T-cell (primary cell): ENCODE measurements at regions not wholly inside any gene's neighbourhood (a gene's known extent, or its start where the extent isn't known, plus 50 kb on each side); places are given as distances from the start of the nearest gene placed in this dataset.
"Not testable (repeated sequence)": the region's sequence is repeated elsewhere in the genome, so short reads cannot be mapped to it uniquely, and the experiment has no call there.

Source experiments
- ATAC-seq, 4 experiments: fragments of 200-7000 bp in 3 of 4; fragments of 150-1000 bp in 1 of 4; cut with Tn5 transposase; replicated peaks in 1 of 4; 1 replicate in 3 of 4; 2 replicates in 1 of 4; pipeline ENCODE4 v1.10.0; 2021; ENCODE audit warnings: moderate library complexity in 3 of 4, mild to moderate bottlenecking in 2 of 4, moderate number of reproducible peaks in 1 of 4
- CTCF ChIA-PET, 2 donors: fragments of 300-600 bp; sonication (Branson Sonifier 250); formaldehyde crosslinking; loops; one replicate each; lab custom pipeline; 2022; ENCODE audit warnings: antibody characterized with exemption in 2 of 2; lab: Charles Lee
- POLR2A ChIA-PET, 2 donors: fragments of 300-600 bp; sonication (Branson Sonifier 250); formaldehyde crosslinking; loops; one replicate each; lab custom pipeline; 2022; ENCODE audit warnings: antibody characterized with exemption in 2 of 2; lab: Charles Lee
- DNase-seq, 35 experiments: peaks; one replicate each; pipeline versions ENCODE4 v3.0.0 to v3.0.0-alpha.2; 2013 to 2023
- H3K27ac ChIP-seq: one replicate; pipeline ENCODE4 v1.5.1; 2013; ENCODE audit warnings: low read length
- H3K27me3 ChIP-seq, 2 experiments: replicated peaks in 1 of 2; 1 replicate in 1 of 2; 2 replicates in 1 of 2; pipeline versions ENCODE4 v1.6.1 to v1.7.0; 2013; ENCODE audit warnings: low read length in 1 of 2, mixed read lengths in 1 of 2; ENCODE audit not compliant: control insufficient read depth in 2 of 2, insufficient read depth in 2 of 2; ENCODE audit errors: extremely low read depth in 1 of 2
- H3K36me3 ChIP-seq, 2 donors: 1 replicate in 1 of 2; 2 replicates in 1 of 2; pipeline versions ENCODE4 v1.6.1 to v1.7.0; 2013; ENCODE audit warnings: low read length in 1 of 2; ENCODE audit not compliant: control insufficient read depth in 2 of 2, insufficient read depth in 1 of 2; ENCODE audit errors: extremely low read depth in 1 of 2
- H3K4me1 ChIP-seq, 2 experiments: 1 replicate in 1 of 2; 2 replicates in 1 of 2; pipeline versions ENCODE4 v1.6.1 to v1.7.0; 2013; ENCODE audit warnings: low read length in 2 of 2, mixed read lengths in 1 of 2; ENCODE audit not compliant: insufficient read depth in 2 of 2, control insufficient read depth in 1 of 2; ENCODE audit errors: extremely low read depth in 1 of 2
- H3K4me3 ChIP-seq, 2 donors: 1 replicate in 1 of 2; 2 replicates in 1 of 2; pipeline versions ENCODE4 v1.5.1 to v1.7.0; 2013; ENCODE audit warnings: mild to moderate bottlenecking in 2 of 2, low read length in 1 of 2, moderate library complexity in 1 of 2; ENCODE audit not compliant: control insufficient read depth in 1 of 2; ENCODE audit errors: extremely low read depth in 1 of 2
- H3K9me3 ChIP-seq: 2 replicates; pipeline ENCODE4 v1.7.0; 2013
- H3K27ac Mint-ChIP-seq, 2 donors: one replicate each; pipeline ENCODE4 v1.8.0; 2020 to 2021; ENCODE audit warnings: mild to moderate bottlenecking in 2 of 2, mixed read lengths in 2 of 2
- H3K27me3 Mint-ChIP-seq, 2 donors: one replicate each; pipeline ENCODE4 v1.8.0; 2021 to 2022; ENCODE audit warnings: mixed read lengths in 2 of 2
- H3K36me3 Mint-ChIP-seq: one replicate; pipeline ENCODE4 v1.8.0; 2021; ENCODE audit warnings: mixed read lengths
- H3K4me1 Mint-ChIP-seq, 3 donors: one replicate each; pipeline ENCODE4 v1.8.0; 2020 to 2022; ENCODE audit warnings: mixed read lengths in 3 of 3, mild to moderate bottlenecking in 1 of 3
- H3K4me3 Mint-ChIP-seq, 3 donors: one replicate each; pipeline ENCODE4 v1.8.0; 2020 to 2022; ENCODE audit warnings: mild to moderate bottlenecking in 3 of 3, mixed read lengths in 3 of 3, moderate library complexity in 3 of 3
- H3K9me3 Mint-ChIP-seq, 3 donors: one replicate each; pipeline ENCODE4 v1.8.0; 2020 to 2022; ENCODE audit warnings: mixed read lengths in 3 of 3
- WGBS: methylation state at CpG from one replicate; pipeline ENCODE4 v1.1.5; 2013; ENCODE audit warnings: missing lambda C conversion rate; ENCODE audit not compliant: insufficient coverage; 5-methylcytosine and 5-hydroxymethylcytosine counted together

DNA sequence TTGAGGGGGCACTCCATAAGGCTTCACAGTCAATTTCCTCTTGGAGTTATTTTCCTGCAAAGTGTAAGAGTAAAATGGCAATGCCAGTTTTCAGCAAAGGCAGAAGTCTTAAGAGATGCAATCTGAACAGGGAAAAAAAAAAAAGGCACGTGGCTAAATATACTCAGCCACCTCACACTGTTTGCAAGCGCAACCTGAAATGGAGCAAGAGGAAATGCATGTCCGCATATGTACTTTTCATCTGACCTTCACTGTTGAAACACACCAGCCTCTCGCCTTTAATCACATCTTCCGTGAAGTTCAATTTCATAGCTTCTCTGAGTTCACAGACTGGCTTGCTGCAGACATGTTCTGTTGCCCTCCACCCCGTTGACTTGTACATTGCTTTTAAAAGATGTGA, 101.4 kb downstream of the KATNIP start:
- H3K27me3 Mint-ChIP-seq, result no peaks in the 10 kb centered on the region
- ChIA-PET POLR2A (interaction anchor here in 1 of 2 donors (0.7 kb wide), 1 partner anchor 9 kb away, joined by 3 read pairs; no protein-coding TSS in a partner anchor), CTCF (no interaction called here)
- Histone ChIP-seq H3K9me3 (no peaks in the 10 kb centered on the region), H3K27ac (no peak overlapping the region), H3K4me3 (no peak overlapping the region), H3K4me1 (no peaks in the 10 kb centered on the region), H3K27me3 (no peaks in the 10 kb centered on the region), H3K36me3 (peaks cover 7% of the 10 kb centered on the region in 2 donors)
- H3K4me1 Mint-ChIP-seq, result no peaks in the 10 kb centered on the region
- 100% methylated on average over 4 of the region's 6 CpGs for WGBS
- no peak for ATAC-seq
- H3K36me3 Mint-ChIP-seq, result peaks cover 47% of the 10 kb centered on the region
- no peak overlapping the region for H3K27ac Mint-ChIP-seq
- DNase-seq, result no peak
- H3K4me3 Mint-ChIP-seq, result no peak overlapping the region
- no peaks in the 10 kb centered on the region for H3K9me3 Mint-ChIP-seq

DNA sequence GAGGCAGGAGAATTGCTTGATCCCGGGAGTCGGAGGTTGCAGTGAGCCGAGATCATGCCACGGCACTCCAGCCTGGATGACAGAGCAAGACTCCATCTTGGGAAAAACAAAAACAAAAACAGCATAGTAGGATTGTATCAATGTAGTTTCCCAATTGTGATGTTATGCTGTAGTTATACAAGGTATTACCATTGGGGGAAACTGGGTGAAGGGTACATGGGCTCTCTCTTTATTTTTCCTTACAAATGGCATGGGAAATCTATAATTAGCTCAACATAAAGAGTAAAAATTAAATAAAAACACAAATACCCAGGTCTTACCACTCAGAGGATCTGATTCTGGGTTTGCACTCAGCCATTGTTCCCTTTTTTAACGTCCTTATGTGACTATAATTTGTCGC, 107.9 kb downstream of the KATNIP start:
- no peaks in the 10 kb centered on the region for H3K4me1 ChIP-seq
- H3K4me1 Mint-ChIP-seq, result no peaks in the 10 kb centered on the region
- 94% methylated on average over 6 of the region's 6 CpGs for WGBS
- H3K36me3 ChIP-seq, result peaks cover 0 to 5% of the 10 kb centered on the region in 2 donors
- ATAC-seq, result no peak
- POLR2A ChIA-PET, result no interaction called here
- H3K4me3 ChIP-seq, result no peak overlapping the region
- no peaks in the 10 kb centered on the region for H3K27me3 Mint-ChIP-seq
- CTCF ChIA-PET, result no interaction called here
- no peaks in the 10 kb centered on the region for H3K9me3 ChIP-seq
- H3K36me3 Mint-ChIP-seq, result peaks cover 31% of the 10 kb centered on the region
- H3K27ac ChIP-seq, result no peak overlapping the region
- no peak overlapping the region for H3K27ac Mint-ChIP-seq
- H3K9me3 Mint-ChIP-seq, result no peaks in the 10 kb centered on the region
- no peaks in the 10 kb centered on the region for H3K27me3 ChIP-seq
- DNase-seq, result no peak
- H3K4me3 Mint-ChIP-seq, result no peak overlapping the region

DNA sequence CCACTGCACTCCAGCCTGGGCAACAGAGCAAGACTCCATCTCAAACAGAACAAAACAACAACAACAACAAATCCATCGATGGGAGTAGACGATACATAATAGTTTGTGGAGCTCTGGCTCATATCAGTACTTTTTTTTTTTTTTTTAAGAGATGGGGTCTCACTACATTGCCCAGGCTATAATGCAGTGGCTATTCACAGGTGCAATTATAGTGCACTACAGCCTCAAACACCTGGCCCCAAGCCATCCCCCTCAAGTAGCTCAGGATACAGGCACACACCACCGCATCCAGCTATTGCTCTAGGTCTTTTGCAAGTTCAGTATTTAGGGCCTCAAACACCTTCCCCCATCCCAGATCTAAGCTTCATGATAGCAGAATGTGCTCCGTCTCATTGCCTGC, 110.6 kb downstream of the KATNIP start:
- Mint-ChIP-seq H3K36me3 (peaks cover 22% of the 10 kb centered on the region), H3K4me1 (no peaks in the 10 kb centered on the region), H3K27ac (no peak overlapping the region), H3K4me3 (no peak overlapping the region), H3K9me3 (no peaks in the 10 kb centered on the region), H3K27me3 (no peaks in the 10 kb centered on the region)
- Histone ChIP-seq H3K27ac (no peak overlapping the region), H3K9me3 (no peaks in the 10 kb centered on the region), H3K4me3 (no peak overlapping the region), H3K36me3 (peaks cover 0 to 4% of the 10 kb centered on the region in 2 donors), H3K4me1 (no peaks in the 10 kb centered on the region), H3K27me3 (no peaks in the 10 kb centered on the region)
- POLR2A ChIA-PET, result interaction anchor here in 1 of 2 donors (0.6 kb wide), 1 partner anchor 9 kb away, joined by 3 read pairs; no protein-coding TSS in a partner anchor
- no peak for ATAC-seq
- DNase-seq, result no peak
- no CpG with 5 or more reads among the region's 4 CpGs for WGBS
- CTCF ChIA-PET, result no interaction called here

DNA sequence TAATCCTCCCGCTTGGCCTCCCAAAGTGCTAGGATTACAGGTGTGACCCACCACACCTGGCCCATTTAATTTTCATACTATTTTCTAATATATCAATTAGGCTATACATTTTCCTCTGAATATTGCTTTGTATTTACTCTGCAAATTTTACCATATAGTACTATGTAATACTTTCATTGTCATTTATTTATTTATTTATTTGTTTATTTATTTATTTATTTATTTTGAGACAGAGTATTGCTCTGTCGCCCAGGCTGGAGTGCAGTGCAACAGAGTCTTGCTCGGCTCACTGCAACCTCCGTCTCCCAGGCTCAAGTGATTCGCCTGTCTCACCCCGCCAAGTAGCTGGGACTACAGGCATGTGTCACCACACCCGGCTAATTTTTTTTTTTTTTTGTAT, 113.3 kb downstream of the KATNIP start:
- H3K27ac Mint-ChIP-seq, H3K36me3 ChIP-seq, H3K9me3 ChIP-seq, ATAC-seq, H3K4me3 Mint-ChIP-seq, H3K9me3 Mint-ChIP-seq, H3K27me3 ChIP-seq, H3K4me3 ChIP-seq, CTCF ChIA-PET, DNase-seq, H3K27ac ChIP-seq, H3K4me1 ChIP-seq, POLR2A ChIA-PET, H3K27me3 Mint-ChIP-seq, H3K4me1 Mint-ChIP-seq: not testable (repeated sequence)
- peaks cover 31% of the 10 kb centered on the region for H3K36me3 Mint-ChIP-seq
- no CpG with 5 or more reads among the region's 7 CpGs for WGBS

DNA sequence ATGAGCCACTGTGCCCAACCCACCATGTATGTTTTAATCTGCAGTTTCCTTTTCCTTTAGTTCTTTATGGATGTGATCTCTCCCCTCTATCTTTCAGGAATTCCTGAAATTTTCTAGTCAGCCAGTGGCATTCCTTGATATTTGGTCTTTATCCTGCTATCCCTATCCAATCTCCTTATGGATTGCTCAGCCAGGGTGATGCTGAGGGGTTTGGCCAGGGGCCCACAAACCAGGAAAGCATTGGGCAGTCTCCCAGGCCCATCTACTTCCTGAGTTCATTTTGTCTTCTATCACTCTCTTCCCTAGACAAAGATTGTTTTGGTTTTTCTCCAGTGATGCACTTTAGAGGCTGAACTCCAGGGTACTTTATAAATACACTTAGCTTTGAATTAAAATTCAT, 115.9 kb downstream of the KATNIP start:
- Histone ChIP-seq H3K27ac (no peak overlapping the region), H3K27me3 (no peaks in the 10 kb centered on the region), H3K36me3 (no peaks in the 10 kb centered on the region), H3K4me3 (no peak overlapping the region), H3K9me3 (no peaks in the 10 kb centered on the region), H3K4me1 (no peaks in the 10 kb centered on the region)
- Mint-ChIP-seq H3K4me1 (no peaks in the 10 kb centered on the region), H3K36me3 (peaks cover 41% of the 10 kb centered on the region), H3K4me3 (no peak overlapping the region), H3K9me3 (no peaks in the 10 kb centered on the region), H3K27ac (no peak overlapping the region), H3K27me3 (no peaks in the 10 kb centered on the region)
- ChIA-PET POLR2A (no interaction called here), CTCF (no interaction called here)
- ATAC-seq (no peak), DNase-seq (no peak)

DNA sequence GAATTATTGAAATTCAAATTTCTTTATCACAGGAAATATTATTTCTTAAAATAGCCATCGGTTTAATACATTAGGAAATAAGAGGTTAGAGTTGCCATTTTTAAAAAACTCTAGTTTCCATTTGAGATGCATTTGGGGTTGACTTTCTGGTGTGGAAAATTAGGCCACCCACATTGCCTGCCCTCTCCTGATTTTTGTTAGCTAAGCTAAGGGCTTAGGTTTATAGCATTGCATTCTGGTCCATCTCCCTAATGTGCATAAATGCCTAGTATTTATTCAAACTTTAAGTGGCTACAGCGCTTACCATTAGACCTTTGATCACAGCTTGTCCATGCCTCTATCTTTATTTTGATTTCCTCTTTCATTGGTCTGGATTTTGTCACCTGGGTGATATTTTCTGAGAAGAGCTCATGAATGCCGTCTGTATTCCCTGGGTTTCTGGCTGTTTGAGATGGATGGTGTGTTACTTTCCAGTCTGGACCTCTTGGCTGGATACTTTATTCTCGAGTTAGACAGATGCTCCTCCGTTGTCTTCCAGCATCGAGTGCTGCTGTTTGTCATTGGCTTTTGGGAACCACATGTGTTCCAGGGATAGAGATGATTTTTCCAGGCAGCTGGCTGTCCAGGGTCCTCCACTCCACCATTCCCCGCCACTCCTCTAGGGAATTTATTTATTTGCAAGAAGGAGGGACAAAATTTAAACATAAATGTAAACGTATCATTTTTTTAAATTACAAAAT, 120.3 kb downstream of the KATNIP start:
- Mint-ChIP-seq H3K4me1 (no peaks in the 10 kb centered on the region), H3K27ac (no peak overlapping the region), H3K27me3 (no peaks in the 10 kb centered on the region), H3K4me3 (no peak overlapping the region), H3K9me3 (no peaks in the 10 kb centered on the region), H3K36me3 (peaks cover 49% of the 10 kb centered on the region)
- ATAC-seq, result no peak
- Histone ChIP-seq H3K27ac (no peak overlapping the region), H3K9me3 (no peaks in the 10 kb centered on the region), H3K27me3 (no peaks in the 10 kb centered on the region), H3K4me1 (no peaks in the 10 kb centered on the region), H3K4me3 (no peak overlapping the region), H3K36me3 (no peaks in the 10 kb centered on the region)
- CTCF ChIA-PET, result no interaction called here
- WGBS, result no CpG with 5 or more reads among the region's 8 CpGs
- POLR2A ChIA-PET, result no interaction called here
- DNase-seq, result no peak

DNA sequence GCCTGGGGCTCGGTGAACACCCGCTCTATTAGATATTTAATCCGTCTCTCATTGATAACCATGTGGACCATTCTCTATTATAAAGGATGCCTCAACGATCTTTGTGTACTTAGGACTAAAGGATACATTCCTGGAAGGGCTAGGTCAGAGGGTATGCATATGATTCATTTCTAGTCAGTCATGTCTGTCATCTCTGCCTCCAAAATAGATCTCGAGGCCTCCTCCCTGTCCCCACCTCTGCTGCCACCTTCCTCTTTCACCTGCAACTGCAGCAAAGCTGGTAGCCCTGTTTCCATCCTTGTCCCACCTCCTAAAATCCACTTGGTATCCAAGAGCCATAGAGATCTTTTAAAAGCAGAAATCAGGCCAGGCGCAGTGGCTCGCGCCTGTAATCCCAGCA, 121.5 kb downstream of the KATNIP start:
- POLR2A ChIA-PET, result no interaction called here
- H3K27ac Mint-ChIP-seq, result no peak overlapping the region

More for the DNA sequence above, 121.5 kb downstream of the KATNIP start:
- H3K4me3 Mint-ChIP-seq, result no peak overlapping the region
- H3K4me1 Mint-ChIP-seq, result no peaks in the 10 kb centered on the region
- WGBS, result 80% methylated on average over 1 of the region's 8 CpGs
- Histone ChIP-seq H3K4me3 (no peak overlapping the region), H3K27ac (no peak overlapping the region), H3K36me3 (no peaks in the 10 kb centered on the region), H3K27me3 (no peaks in the 10 kb centered on the region), H3K4me1 (no peaks in the 10 kb centered on the region), H3K9me3 (no peaks in the 10 kb centered on the region)
- no peak for DNase-seq
- CTCF ChIA-PET, result no interaction called here
- H3K27me3 Mint-ChIP-seq, result no peaks in the 10 kb centered on the region
- H3K36me3 Mint-ChIP-seq, result peaks cover 51% of the 10 kb centered on the region
- H3K9me3 Mint-ChIP-seq, result no peaks in the 10 kb centered on the region
- ATAC-seq, result no peak
